ENCODE measurements at regions not wholly inside any gene's neighbourhood (a gene's known extent, or its start where the extent isn't known, plus 50 kb on each side); places are given as distances from the start of the nearest gene placed in this dataset.

- TF ChIP-seq, protein P1, sequence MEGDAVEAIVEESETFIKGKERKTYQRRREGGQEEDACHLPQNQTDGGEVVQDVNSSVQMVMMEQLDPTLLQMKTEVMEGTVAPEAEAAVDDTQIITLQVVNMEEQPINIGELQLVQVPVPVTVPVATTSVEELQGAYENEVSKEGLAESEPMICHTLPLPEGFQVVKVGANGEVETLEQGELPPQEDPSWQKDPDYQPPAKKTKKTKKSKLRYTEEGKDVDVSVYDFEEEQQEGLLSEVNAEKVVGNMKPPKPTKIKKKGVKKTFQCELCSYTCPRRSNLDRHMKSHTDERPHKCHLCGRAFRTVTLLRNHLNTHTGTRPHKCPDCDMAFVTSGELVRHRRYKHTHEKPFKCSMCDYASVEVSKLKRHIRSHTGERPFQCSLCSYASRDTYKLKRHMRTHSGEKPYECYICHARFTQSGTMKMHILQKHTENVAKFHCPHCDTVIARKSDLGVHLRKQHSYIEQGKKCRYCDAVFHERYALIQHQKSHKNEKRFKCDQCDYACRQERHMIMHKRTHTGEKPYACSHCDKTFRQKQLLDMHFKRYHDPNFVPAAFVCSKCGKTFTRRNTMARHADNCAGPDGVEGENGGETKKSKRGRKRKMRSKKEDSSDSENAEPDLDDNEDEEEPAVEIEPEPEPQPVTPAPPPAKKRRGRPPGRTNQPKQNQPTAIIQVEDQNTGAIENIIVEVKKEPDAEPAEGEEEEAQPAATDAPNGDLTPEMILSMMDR (IDR thresholded peaks at IDR 0.05) = no peak
- no peak for TF ChIP-seq EP300 (IDR thresholded peaks at IDR 0.05)
- TF ChIP-seq POLR2A (IDR thresholded peaks at IDR 0.05) = no peak
Measured at GRCh38 chr2:240310201-240310600, 125.3 kb upstream of the GPC1 start.
